ENCODE measurements at regions not wholly inside any gene's neighbourhood (a gene's known extent, or its start where the extent isn't known, plus 50 kb on each side); places are given as distances from the start of the nearest gene placed in this dataset.

- no peaks in the 10 kb centered on the region for H3K4me1 ChIP-seq (ENCODE audit: control insufficient read depth in 4 of 4, insufficient read depth in 4 of 4, low read length in 3 of 4)
- 72% methylated on average over 9 of the region's 9 CpGs for WGBS
- no peaks in the 10 kb centered on the region for H3K36me3 ChIP-seq (ENCODE audit: control insufficient read depth in 4 of 4, insufficient read depth in 3 of 4, low read depth in 1 of 4, low read length in 3 of 4)
- no peak for DNase-seq (ENCODE audit: low spot score)
- H3K4me3 ChIP-seq (ENCODE audit: low read depth in 1 of 3, low read length in 3 of 3), result no peak overlapping the region
- H3K9me3 ChIP-seq (ENCODE audit: control insufficient read depth in 4 of 4, low read length in 3 of 4), result no peaks in the 10 kb centered on the region
- no peak for TF ChIP-seq RXRA (IDR thresholded peaks at IDR 0.05)
- no peak for TF ChIP-seq ATF3 (IDR thresholded peaks at IDR 0.05)
- no peak for TF ChIP-seq HNF4A (conservative IDR thresholded peaks at IDR 0.05)
- TF ChIP-seq JUND (IDR thresholded peaks at IDR 0.05), result no peak
- TF ChIP-seq FOXA2 (IDR thresholded peaks at IDR 0.05), result no peak
- no peak for TF ChIP-seq ZBTB33 (IDR thresholded peaks at IDR 0.05)
- no peak for TF ChIP-seq HNF4G (IDR thresholded peaks at IDR 0.05)
- no peak for TF ChIP-seq FOXA1 (IDR thresholded peaks at IDR 0.05)
- no peak for TF ChIP-seq REST (IDR thresholded peaks at IDR 0.05)
- TF ChIP-seq SP1 (IDR thresholded peaks at IDR 0.05), result no peak
- TF ChIP-seq YY1 (IDR thresholded peaks at IDR 0.05), result no peak
- no peak for TF ChIP-seq GABPA (IDR thresholded peaks at IDR 0.05 in 1 of 2, conservative IDR thresholded peaks at IDR 0.05 in 1 of 2)
- no peak for TF ChIP-seq RAD21 (IDR thresholded peaks at IDR 0.05)
- TF ChIP-seq TAF1 (conservative IDR thresholded peaks at IDR 0.05), result no peak
- TF ChIP-seq EGR1 (IDR thresholded peaks at IDR 0.05; ENCODE audit: low read depth in 2 of 2), result no peak
- no peak for TF ChIP-seq CTCF (IDR thresholded peaks at IDR 0.05; ENCODE audit: low read depth, low read length, missing input control)
- TF ChIP-seq, protein P1, sequence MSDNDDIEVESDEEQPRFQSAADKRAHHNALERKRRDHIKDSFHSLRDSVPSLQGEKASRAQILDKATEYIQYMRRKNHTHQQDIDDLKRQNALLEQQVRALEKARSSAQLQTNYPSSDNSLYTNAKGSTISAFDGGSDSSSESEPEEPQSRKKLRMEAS (IDR thresholded peaks at IDR 0.05), result no peak
- no peak for TF ChIP-seq NR2F2 (IDR thresholded peaks at IDR 0.05)
- H3K9ac ChIP-seq (ENCODE audit: low read depth in 1 of 2, low read length in 2 of 2), result no peak overlapping the region
- no peak overlapping the region for H3K27ac ChIP-seq (ENCODE audit: low read depth in 1 of 2, low read length in 2 of 2)
- peaks cover 0 to 5% (median 0%) of the 10 kb centered on the region in 4 donors for H3K27me3 ChIP-seq (ENCODE audit: control insufficient read depth in 4 of 4, insufficient read depth in 4 of 4, low read length in 3 of 4)
Measured at GRCh38 chr1:60133000-60133673, 59.6 kb upstream of the C1orf87 start.
